Activated T-cell treated with anti-CD3 and anti-CD28 coated beads, Interleukin-2, amount 50 U/mL, for 72 hours (primary cell): ENCODE measurements at regions not wholly inside any gene's neighbourhood (a gene's known extent, or its start where the extent isn't known, plus 50 kb on each side); places are given as distances from the start of the nearest gene placed in this dataset.
"Not testable (repeated sequence)": the region's sequence is repeated elsewhere in the genome, so short reads cannot be mapped to it uniquely, and the experiment has no call there.

Source experiments
- ATAC-seq, 2 donors: fragments of 150-1000 bp; cut with Tn5 transposase; replicated peaks in 1 of 2; 2 replicates each; pipeline ENCODE4 v1.10.0; 2021; ENCODE audit warnings: moderate library complexity in 2 of 2, mild to moderate bottlenecking in 1 of 2
- DNase-seq, 2 donors: peaks; one replicate each; pipeline ENCODE4 v3.0.0; 2021 to 2022; ENCODE audit warnings: mixed read lengths in 1 of 2
- H3K27ac Mint-ChIP-seq: one replicate; pipeline ENCODE4 v1.8.0; 2022; ENCODE audit warnings: mild to moderate bottlenecking, moderate library complexity, mixed read lengths
- H3K27me3 Mint-ChIP-seq: one replicate; pipeline ENCODE4 v1.8.0; 2022; ENCODE audit warnings: low read depth, mixed read lengths
- H3K36me3 Mint-ChIP-seq, 2 donors: one replicate each; pipeline ENCODE4 v1.8.0; 2022; ENCODE audit warnings: mixed read lengths in 2 of 2, mild to moderate bottlenecking in 1 of 2; ENCODE audit not compliant: insufficient read depth in 2 of 2
- H3K4me1 Mint-ChIP-seq: one replicate; pipeline ENCODE4 v1.8.0; 2022; ENCODE audit warnings: low read depth, mixed read lengths
- H3K4me3 Mint-ChIP-seq, 2 donors: one replicate each; pipeline ENCODE4 v1.8.0; 2022; ENCODE audit warnings: mild to moderate bottlenecking in 2 of 2, mixed read lengths in 2 of 2, moderate library complexity in 2 of 2
- H3K9me3 Mint-ChIP-seq, 2 donors: one replicate each; pipeline ENCODE4 v1.8.0; 2022; ENCODE audit warnings: mixed read lengths in 2 of 2

DNA sequence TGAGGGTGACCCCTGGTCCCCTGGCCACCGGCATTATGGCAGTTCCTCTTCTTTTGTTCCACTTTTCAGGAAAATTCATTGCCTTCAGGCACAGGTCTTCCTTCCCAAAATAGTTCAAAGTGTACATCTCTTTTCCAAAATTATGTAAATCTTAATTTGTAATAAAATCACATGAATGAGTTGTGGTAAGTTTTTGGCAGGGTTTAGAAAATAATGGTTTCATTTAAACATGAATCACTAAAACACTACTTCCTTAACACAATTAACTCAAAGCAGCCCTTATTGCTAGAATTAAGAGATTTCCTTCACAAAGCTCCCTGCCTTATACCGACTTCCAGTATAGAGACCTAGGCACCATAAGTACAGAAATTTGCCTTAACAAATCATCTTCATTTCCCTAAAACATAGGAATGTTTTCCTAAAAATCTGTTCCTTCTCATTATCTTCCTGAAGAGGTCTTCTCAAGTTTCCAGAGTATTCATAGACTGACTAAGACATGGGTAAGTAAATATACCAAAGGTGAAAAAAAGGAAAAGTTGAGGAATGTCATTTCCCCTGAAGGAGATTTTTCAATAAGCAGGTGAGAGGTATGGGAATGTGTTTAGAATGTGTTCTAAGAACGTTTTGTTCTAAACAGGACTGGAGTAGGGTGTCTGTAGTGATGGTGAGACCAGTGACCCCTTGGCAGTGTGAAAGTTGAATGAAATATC is 148.2 kb upstream of the CITED2 start:
- H3K27ac Mint-ChIP-seq = peak overlapping the region; percentile 64
- peaks cover 2 to 8% of the 10 kb centered on the region in 2 donors for H3K9me3 Mint-ChIP-seq
- ATAC-seq (no peak), DNase-seq (no peak)
- H3K36me3 Mint-ChIP-seq = peaks cover 0 to 5% of the 10 kb centered on the region in 2 donors
- peaks cover 31% of the 10 kb centered on the region for H3K27me3 Mint-ChIP-seq
- no peak overlapping the region for H3K4me3 Mint-ChIP-seq
- peaks cover 24% of the 10 kb centered on the region for H3K4me1 Mint-ChIP-seq

- Mint-ChIP-seq H3K9me3 (peaks cover 2 to 3% of the 10 kb centered on the region in 2 donors), H3K4me1 (peaks cover 23% of the 10 kb centered on the region), H3K27me3 (peaks cover 31% of the 10 kb centered on the region), H3K27ac (peak overlapping the region; percentile 96), H3K4me3 (no peak overlapping the region), H3K36me3 (peaks cover 0 to 3% of the 10 kb centered on the region in 2 donors)
- no peak for DNase-seq
- ATAC-seq = peak in 1 of 2 donors; percentile 36
Observed at GRCh38 chr6:139521338-139521737, 146.9 kb upstream of the CITED2 start.

DNA sequence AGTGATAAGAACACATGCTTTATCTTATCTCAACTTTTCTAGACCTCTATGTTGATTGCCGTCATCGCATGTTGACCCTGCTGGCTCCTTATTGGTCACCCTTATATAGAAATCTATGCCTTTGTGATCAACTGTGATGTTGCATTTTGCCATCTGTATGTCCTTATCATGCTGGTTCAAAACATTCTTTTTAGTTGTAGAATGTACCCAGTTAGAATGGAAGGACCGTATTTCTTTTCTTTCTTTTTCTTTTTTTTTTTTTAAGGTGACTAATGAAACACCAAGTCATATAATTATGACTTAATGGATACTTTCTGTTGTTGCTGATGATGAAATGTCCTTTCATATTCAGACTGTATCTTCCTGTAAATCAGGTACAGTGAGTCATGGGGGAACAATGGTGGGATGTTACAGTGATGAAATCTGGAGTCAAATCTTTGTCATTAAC is 145.9 kb upstream of the CITED2 start:
- peaks cover 0 to 3% of the 10 kb centered on the region in 2 donors for H3K36me3 Mint-ChIP-seq
- H3K9me3 Mint-ChIP-seq = peaks cover 2 to 3% of the 10 kb centered on the region in 2 donors
- peaks cover 27% of the 10 kb centered on the region for H3K4me1 Mint-ChIP-seq
- ATAC-seq (peak; percentile 73 to 84), DNase-seq (peak in 1 of 2 donors; percentile 29)
- peaks cover 31% of the 10 kb centered on the region for H3K27me3 Mint-ChIP-seq
- H3K4me3 Mint-ChIP-seq = peak overlapping the region in 1 of 2 donors; percentile 72
- peak overlapping the region; percentile 96 for H3K27ac Mint-ChIP-seq

- no peak for ATAC-seq
- Mint-ChIP-seq H3K27ac (no peak overlapping the region), H3K4me3 (no peak overlapping the region)
Observed at GRCh38 chr6:139519571-139520031, 145.2 kb upstream of the CITED2 start.

GRCh38 chr6:139519097-139519496 is 144.6 kb upstream of the CITED2 start:
- DNase-seq (no peak), ATAC-seq (no peak)
- Mint-ChIP-seq H3K27me3 (peaks cover 23% of the 10 kb centered on the region), H3K4me1 (peaks cover 37% of the 10 kb centered on the region), H3K4me3 (no peak overlapping the region), H3K9me3 (peaks cover 2% of the 10 kb centered on the region in 2 donors), H3K27ac (no peak overlapping the region), H3K36me3 (peaks cover 0 to 5% of the 10 kb centered on the region in 2 donors)

More at GRCh38 chr6:139519571-139520031, 145.2 kb upstream of the CITED2 start:
- peaks cover 2 to 3% of the 10 kb centered on the region in 2 donors for H3K9me3 Mint-ChIP-seq
- no peak for DNase-seq
- peaks cover 0 to 3% of the 10 kb centered on the region in 2 donors for H3K36me3 Mint-ChIP-seq
- H3K4me1 Mint-ChIP-seq = peaks cover 35% of the 10 kb centered on the region
- peaks cover 28% of the 10 kb centered on the region for H3K27me3 Mint-ChIP-seq

GRCh38 chr6:139518556-139519091 is 144.2 kb upstream of the CITED2 start:
- peaks cover 23% of the 10 kb centered on the region for H3K27me3 Mint-ChIP-seq
- no peak for DNase-seq
- peaks cover 0 to 5% of the 10 kb centered on the region in 2 donors for H3K36me3 Mint-ChIP-seq
- H3K4me1 Mint-ChIP-seq = peaks cover 37% of the 10 kb centered on the region
- no peak overlapping the region for H3K4me3 Mint-ChIP-seq
- peaks cover 2% of the 10 kb centered on the region in 2 donors for H3K9me3 Mint-ChIP-seq
- no peak for ATAC-seq
- no peak overlapping the region for H3K27ac Mint-ChIP-seq

DNA sequence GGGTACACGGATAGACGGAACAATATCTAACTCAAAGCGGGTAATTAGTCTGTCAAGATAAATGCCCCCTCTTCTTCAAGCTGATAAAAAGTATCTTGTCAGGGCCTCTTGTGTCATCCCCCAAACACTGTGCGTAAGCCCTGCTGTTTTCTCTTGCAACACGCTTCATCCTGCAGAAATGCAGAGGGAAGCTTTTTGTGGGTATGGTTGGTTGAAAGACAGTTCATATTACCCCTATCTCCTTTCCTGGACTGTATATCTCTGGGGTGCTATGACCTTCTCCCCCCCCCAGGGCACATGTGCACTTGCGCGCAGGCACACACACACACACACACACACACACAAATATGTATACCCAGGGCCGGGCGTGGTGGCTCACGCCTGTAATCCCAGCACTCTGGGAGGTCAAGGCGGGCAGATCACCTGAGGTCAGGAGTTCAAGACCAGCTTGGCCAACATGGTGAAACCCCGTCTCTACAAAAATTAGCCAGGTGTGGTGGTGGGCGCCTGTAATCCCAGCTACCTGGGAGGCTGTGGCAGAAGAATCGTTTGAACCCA is 143.6 kb upstream of the CITED2 start:
- Mint-ChIP-seq H3K27me3 (peaks cover 24% of the 10 kb centered on the region), H3K4me1 (peaks cover 36% of the 10 kb centered on the region)
- not testable (repeated sequence) for DNase-seq, H3K9me3 Mint-ChIP-seq, ATAC-seq, H3K27ac Mint-ChIP-seq, H3K4me3 Mint-ChIP-seq, H3K36me3 Mint-ChIP-seq

- Mint-ChIP-seq H3K36me3 (peaks cover 0 to 3% of the 10 kb centered on the region in 2 donors), H3K27ac (peak overlapping the region; percentile 10), H3K27me3 (peaks cover 20% of the 10 kb centered on the region), H3K4me1 (peaks cover 26% of the 10 kb centered on the region), H3K4me3 (peak overlapping the region in 1 of 2 donors; percentile 50), H3K9me3 (no peaks in the 10 kb centered on the region)
- no peak for DNase-seq
- peak; percentile 81 to 86 for ATAC-seq
Observed at GRCh38 chr6:139515511-139515910, 141.1 kb upstream of the CITED2 start.

GRCh38 chr6:139514819-139515218 is 140.4 kb upstream of the CITED2 start:
- Mint-ChIP-seq H3K4me1 (peaks cover 19% of the 10 kb centered on the region), H3K27me3 (peaks cover 15% of the 10 kb centered on the region), H3K9me3 (no peaks in the 10 kb centered on the region), H3K36me3 (peaks cover 0 to 2% of the 10 kb centered on the region in 2 donors), H3K27ac (peak overlapping the region; percentile 54), H3K4me3 (peak overlapping the region in 1 of 2 donors; percentile 50)
- DNase-seq = no peak
- peak in 1 of 2 donors; percentile 31 for ATAC-seq

DNA sequence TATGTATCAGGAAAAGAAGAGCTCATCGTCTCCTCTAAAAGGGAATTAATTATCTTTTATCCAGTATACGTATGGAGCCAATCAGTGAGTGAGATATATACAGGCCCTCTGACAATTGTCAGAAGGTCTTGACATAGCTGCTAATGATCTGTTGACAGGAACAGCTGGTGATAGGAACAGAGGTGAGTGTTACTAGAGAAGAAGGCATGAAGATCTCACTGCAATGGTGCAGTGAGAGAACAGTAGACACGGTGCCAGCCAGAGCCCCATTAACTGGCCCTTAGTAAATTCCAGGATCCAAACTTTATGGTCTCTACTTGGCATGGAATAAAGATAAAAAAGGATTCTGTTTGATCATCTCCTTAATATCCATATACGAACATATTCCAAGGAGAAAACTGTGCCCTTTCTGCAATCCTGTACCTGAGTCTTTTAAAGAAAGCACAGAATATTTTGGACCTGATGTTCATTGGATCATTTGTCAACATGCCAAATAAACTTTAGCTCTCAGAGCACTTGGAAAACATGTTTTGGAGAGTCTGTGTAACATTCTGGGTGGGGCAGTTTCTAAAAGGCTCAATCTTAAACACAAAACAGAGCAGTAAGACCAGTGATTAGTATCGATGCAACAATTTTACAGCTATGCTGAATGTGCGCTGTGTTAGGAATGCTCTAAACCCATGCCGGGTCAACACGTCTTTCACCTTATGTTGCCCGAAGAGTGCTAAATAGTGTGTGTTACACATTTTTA is 135.8 kb upstream of the CITED2 start:
- Mint-ChIP-seq H3K27me3 (peaks cover 9% of the 10 kb centered on the region), H3K36me3 (peaks cover 0 to 2% of the 10 kb centered on the region in 2 donors), H3K9me3 (no peaks in the 10 kb centered on the region), H3K27ac (no peak overlapping the region), H3K4me3 (no peak overlapping the region), H3K4me1 (peaks cover 9% of the 10 kb centered on the region)
- DNase-seq (no peak), ATAC-seq (no peak)

DNA sequence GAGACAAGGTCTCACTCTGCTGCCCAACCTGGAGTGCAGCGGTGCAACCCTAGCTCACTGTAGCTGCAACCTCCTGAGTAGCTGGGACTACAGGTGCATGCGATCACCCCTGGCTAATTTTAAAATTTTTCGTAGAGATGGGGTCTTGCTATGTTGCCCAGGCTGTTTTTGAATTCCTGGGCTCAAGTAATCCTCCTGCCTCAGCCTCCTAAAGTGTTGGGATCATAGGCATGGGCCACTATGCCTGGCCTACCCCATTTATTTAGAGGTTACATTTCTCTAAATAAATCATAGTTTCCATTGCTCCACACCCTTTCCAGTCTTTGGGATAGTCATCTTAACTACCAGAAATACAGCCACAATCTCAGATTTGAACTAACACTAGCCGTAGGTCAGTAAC is 134.7 kb upstream of the CITED2 start:
- Mint-ChIP-seq H3K9me3 (no peaks in the 10 kb centered on the region), H3K27ac (no peak overlapping the region)

DNA sequence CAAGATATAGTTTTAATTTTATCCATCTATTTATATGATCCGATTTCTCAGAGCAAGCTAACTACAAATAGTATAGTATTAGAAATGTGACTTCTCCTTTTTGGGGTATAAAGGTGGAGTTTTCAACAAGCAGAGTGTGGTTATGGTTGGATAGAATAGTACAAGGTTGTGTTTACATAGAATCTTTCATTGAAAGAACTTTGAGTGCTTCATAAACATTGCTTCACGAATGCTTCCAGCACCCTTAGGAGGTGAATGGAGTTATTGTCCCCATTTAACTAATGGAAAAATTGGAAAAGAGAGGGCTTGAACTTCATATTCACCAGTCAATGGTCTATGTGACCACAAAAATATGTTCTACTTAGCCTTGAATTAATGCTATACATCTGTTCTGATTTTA is 134.1 kb upstream of the CITED2 start:
- no peak overlapping the region for H3K4me3 Mint-ChIP-seq

More for the DNA sequence above, 134.7 kb upstream of the CITED2 start:
- no peak for DNase-seq
- Mint-ChIP-seq H3K4me3 (no peak overlapping the region), H3K4me1 (no peaks in the 10 kb centered on the region), H3K36me3 (no peaks in the 10 kb centered on the region), H3K27me3 (peaks cover 9% of the 10 kb centered on the region)
- no peak for ATAC-seq

GRCh38 chr6:139508023-139508422 is 133.6 kb upstream of the CITED2 start:
- Mint-ChIP-seq H3K27ac (no peak overlapping the region), H3K4me1 (no peaks in the 10 kb centered on the region), H3K9me3 (no peaks in the 10 kb centered on the region), H3K36me3 (no peaks in the 10 kb centered on the region), H3K4me3 (no peak overlapping the region), H3K27me3 (peaks cover 5% of the 10 kb centered on the region)
- ATAC-seq (no peak), DNase-seq (no peak)

More for the DNA sequence above, 134.1 kb upstream of the CITED2 start:
- DNase-seq = no peak
- Mint-ChIP-seq H3K36me3 (no peaks in the 10 kb centered on the region), H3K27me3 (peaks cover 9% of the 10 kb centered on the region), H3K27ac (no peak overlapping the region), H3K9me3 (no peaks in the 10 kb centered on the region), H3K4me1 (no peaks in the 10 kb centered on the region)
- ATAC-seq = no peak
